ENCODE measurements at regions not wholly inside any gene's neighbourhood (a gene's known extent, or its start where the extent isn't known, plus 50 kb on each side); places are given as distances from the start of the nearest gene placed in this dataset.

DNA sequence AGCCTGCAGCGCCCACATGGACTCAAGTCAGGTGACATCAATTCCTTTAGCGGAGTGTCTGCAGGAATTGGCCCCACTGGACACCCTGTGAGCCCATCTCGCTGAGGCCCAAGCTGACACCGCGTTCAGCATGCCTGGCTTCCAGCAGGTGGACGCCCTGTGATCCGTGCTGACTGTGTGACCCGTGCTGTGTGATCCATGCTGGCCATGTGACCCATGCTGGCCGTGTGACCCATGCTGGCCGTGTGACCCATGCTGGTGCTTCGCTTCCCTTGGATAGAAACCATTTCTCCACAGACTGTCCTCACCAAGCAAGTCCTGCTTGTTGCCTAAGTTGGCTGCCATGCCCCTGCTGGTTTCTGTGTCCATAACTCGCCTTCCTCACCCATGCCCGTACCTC lies 392.1 kb downstream of the BRD1 start:
- no peak for DNase-seq (ENCODE audit: low read depth)

DNA sequence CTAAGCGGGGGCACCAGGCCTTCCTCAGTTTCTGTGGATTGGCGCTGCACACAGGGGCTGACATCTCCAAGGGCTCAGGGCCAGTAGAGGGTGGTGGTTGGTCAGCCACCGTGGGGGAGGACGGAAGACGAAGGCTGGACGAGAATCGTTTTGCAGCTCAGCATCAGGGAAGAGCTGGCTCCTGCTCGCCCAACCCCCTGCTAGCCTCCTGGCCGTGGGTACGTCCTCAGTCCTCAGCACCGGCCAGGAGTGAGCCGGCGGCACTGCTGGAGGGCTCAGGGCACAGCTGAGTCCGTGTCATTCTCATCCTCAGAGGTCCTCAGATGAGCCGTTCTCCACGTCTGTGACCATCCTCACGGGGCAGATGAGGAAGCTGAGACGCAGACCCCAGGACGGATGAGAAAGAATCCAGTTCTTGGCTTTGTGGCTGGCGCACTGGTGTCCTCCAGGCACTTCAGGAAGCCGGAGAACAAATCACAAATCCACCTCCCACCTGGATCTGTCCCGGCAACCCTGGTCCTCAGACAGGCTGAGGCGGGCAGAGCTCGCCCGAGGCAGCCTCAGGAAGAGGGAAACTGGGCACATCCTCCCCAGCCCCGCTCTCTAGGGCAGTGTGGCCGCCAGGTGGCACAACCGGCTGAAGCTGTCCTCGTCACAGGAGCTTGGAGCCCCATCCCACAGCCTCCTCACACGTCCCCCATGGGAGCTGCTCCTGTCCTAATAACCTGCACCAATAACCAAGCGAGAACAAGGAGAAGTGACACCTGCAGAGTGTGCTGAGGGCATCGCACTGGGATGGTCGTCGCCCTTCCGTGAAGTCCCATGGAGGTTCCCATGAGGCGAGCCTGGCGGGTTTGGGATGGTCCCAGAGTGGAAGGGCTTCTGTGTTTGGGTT lies 393.7 kb downstream of the BRD1 start:
- DNase-seq (ENCODE audit: low read depth) = no peak

DNA sequence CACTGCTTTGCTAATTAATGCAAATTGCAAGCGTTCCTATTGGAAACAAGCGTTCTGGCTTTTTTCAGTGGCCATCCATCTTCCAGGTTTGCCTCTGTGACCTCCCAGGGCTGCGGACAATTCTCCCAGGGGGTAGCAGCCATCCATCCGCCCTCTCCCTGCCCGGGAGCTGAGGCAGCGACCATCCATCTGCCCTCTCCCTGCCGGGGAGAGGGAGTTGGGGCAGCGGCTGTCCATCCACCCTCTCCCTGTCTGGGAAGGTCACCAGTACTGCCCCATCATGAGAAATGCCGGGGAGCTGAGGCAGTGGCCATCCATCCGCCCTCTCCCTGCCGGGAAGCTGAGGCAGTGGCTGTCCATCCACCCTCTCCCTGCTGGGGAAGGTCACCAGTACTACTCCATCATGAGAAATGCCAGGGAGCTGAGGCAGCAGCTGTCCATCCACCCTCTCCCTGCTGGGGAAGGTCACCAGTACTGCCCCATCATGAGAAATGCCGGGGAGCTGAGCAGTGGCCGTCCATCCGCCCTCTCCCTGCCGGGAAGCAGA lies 394.7 kb downstream of the BRD1 start:
- DNase-seq (ENCODE audit: low read depth) = no peak

DNA sequence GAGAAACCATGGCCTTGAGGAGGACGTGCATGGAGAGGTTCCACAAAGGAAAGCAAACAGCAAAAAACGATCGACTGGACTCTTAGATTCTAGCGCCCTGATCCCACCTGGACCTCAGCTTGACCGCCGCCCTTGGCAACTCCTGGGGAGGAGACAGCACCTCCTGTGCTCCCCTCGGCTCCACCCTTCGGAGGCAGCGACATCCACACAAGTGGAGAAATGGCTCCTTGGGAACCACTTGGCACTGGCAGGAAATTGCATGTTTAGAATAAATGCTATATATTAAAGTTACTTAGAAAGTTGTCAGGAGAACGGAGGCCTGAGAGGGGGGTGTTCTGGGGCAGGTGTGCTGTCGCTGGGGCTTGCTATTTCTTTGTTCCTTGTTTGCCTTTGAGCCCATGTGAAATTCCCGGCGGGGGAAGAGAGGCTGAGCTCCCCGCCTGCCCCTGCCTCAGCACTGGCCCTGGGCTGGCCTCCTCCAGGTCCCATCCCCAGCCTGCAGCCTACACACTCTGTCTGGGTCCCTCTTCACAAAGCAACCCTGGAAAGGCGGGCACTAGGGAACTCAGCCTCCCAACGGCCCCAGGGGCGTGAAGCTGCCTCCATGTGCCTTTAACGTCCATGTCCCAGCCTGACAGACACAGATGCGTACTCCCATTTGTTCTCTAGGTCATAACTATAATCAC lies 395.3 kb downstream of the BRD1 start:
- no peak for DNase-seq (ENCODE audit: low read depth)

DNA sequence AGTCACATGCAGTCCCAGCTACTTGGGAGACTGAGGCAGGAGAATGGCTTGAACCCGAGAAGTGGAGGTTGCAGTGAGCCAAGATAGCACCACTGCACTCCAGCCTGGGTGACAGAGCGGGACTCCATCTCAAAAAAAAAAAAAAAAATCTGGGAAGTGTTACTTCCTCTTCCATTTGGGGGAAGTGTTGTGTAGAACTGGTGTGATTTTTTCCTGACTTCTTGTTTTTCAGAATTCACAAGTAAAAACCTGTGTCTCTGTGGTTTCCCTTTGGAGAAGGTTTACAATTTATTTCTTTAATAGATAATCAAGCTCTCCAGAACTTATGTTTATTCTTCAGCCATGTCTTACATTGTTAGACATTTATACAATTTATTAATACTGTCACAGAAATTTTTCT lies 396.1 kb downstream of the BRD1 start:
- DNase-seq (ENCODE audit: low read depth) = no peak

DNA sequence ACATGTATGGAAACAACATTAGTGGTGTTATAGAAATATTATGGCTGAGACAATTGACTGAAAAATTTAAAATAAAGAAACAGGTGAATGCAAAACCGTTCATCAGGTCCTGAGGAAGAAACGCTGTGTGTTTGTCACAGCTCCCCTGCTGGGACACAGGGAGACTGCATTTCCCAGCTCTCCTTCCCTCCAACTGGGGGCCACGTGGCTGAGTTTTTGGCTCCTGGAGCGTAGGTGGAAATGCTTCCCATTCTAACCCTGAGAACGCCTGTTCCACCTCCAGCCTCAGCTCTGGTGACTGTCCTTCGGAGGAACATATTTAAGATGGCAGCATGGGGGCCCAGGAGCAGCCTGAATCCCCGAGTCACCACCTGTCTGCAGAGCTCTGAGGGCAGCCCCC lies 398.6 kb downstream of the BRD1 start:
- DNase-seq (ENCODE audit: low read depth) = no peak

DNA sequence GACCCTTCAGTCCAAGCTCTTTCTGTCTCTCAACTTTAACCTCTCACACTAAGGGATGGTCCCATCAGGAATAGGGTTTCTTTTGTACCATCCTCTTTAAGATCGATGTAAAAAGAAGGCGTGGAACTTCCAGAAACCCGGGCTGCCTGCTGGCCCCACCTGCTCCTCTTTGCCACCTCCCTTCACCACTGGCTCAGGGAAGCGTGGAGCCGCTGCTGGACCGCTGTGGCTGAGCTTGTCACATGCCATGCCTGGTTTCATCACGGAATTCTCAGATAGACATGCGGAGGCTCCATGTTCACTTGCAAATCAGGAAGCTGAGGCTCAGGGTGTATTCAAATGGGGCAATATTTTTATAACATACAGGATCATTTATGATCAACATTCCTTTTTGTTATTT lies 399.7 kb downstream of the BRD1 start:
- DNase-seq (ENCODE audit: low read depth) = no peak

DNA sequence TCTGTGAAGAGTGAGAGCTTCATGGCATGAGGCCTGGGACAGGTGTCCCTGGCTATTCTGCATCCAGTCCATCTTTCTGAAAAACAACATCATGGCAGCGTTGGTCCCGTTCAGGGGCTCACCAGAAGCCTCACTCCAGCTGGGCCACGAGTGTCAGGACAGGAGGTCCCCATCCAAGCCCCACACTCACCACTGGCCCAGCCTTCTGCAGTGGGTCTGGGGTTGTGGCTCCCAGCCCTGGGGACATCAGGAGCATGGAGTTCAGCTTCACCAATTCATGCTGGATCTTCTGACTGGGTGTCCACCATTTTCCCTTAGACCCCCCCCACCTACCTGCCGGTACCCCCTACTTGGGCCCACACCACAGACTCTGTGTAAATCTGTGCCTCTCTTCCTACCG lies 400.3 kb downstream of the BRD1 start:
- no peak for DNase-seq (ENCODE audit: low read depth)

DNA sequence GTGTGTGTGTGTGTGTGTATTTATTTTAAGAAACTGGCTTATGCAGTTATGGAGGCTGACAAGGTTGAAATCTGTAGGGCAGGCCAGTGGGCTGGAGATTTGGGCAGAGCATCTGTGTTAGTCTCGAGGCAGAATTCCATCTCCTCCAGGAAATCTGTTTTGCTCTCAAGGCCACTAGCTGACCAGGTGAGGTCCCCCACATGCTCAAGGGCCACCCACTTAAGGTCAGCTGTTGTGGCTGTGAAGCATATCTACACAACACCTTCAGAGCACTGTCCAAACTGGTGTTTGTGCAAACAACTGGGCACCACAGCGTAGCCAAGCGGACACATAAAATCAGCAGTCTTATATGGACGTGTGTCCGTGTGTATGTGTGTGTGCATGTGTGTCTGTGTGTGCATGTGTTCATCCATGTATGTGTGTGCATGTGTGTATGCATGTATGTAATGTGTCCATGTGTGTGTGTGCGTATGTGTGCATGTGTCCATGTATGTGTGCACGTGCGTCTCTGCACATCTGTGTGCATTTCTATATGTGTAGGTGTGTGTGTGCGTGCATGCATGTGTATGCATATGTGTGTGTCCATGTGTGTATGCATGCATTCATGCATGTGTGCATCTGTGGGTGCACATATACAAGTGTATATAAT lies 400.9 kb downstream of the BRD1 start:
- DNase-seq (ENCODE audit: low read depth) = no peak

DNA sequence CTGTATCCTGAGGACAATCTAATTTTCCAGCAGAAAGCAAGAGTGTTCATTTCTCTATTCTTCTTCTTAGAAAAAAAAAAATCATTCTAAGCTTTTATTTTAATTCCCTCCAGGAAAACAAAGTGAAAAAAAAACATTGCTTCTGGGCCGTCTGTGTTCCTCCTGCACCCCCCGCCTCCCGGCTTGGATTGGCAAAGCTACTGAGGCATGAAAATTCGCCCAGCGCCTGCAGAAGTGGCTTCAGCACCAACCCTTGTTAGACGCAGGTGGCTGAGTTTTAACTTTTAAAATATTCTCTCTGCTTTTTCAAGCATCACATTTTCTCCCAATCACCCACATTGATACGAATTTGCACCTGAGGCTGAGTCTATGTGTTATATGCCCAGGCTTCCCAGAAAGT lies 401.6 kb downstream of the BRD1 start:
- no peak for DNase-seq (ENCODE audit: low read depth)

DNA sequence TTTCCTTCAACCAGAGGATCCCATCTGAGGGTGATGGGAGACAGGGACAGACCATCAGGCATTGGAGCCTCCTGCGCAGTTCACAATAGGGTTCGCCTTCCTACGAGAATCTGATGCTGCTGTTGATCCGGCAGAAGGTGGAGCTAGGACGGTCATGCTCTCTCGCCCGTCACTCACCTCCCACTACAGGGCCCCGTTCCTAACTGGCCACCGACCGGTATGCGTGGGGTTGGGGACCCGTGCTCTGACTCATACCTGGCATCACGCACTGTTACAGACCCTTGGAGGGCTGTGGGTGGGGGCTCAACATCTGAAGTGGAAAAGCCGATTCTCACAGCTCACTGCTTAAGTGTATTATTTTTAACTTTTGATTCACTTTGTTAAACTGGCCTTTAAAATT lies 402.3 kb downstream of the BRD1 start:
- no peak for DNase-seq (ENCODE audit: low read depth)

DNA sequence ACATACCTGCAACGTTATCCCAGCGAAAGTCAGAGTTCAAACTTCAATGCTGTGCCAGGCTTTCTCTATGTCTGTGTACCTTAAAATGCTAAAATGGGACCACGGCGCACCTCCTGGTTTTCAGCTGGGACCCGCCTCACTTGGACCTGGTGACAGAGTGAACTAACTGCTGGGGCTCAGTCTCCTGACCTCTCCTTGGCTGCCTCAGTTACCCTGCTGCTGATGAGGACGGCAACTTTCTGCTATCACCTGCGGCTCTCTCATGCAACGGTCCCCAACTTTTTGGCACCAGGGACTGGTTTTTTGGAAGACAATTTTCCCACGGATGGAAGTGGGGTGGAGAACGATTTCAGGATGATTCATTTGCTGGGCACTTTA lies 402.8 kb downstream of the BRD1 start:
- DNase-seq (ENCODE audit: low read depth) = no peak

DNA sequence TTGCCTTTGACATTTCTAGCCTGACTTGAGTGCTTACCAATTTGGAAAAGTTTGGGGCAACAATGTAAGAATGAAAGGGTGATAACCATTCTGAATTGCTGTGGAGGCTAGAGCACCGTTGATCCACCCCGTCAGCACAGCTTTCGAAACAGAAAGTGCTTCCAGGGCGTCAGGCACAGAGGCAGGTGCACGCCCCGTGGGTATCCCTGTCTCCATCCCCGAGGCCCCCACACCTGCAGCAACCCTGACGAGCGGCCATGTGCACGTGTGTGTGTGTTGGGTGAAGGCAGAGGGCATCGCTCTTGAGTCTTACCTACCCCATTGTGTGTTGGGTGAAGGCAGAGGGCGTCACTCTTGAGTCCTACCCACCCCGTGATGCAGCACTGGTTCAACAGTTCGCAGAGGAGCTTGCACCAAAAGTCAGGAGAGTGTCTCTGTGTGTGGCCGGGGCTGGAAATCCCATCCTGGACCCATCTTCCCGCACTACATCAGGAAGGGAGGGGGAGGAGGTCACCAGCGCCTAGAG lies 404.5 kb downstream of the BRD1 start:
- no peak for DNase-seq (ENCODE audit: low read depth)

DNA sequence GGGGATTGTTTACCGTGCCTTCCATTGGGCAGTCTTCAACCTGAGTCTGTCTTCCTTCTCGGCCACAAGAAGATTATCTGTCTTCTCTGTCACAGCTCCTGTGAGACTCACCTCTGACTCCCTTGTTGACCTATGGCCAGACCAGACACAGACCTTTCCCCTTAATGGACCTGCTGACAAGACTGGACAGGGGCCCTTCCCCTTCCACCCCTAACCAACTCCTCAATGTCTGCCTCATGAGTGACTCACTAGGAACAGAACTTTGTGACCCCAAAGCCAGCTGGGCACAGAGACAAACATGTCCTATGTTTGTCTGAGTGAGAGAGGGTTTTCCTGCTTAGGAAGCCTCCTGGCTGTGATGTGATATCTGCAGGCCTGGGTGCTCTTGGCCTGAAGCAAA lies 405.0 kb downstream of the BRD1 start:
- no peak for DNase-seq (ENCODE audit: low read depth)

DNA sequence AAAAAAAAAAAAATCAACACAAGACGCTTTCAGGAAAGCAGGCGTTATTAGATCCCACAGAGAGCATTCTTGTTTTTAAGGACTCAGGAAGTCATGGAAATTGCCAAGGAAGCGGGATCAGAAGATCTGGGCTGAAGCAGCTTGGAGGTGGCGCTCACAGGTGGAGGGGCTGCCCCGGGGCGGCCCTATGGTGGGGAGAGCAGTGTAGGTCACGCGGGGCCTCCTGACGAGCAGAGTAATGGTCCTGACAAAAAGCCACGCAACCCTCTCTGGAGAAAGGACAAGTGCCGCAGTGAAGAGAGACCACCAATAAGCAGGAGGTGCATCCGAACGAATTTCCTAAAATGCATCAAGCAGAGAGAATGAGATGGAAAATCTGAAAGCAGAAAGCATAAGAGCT lies 407.0 kb downstream of the BRD1 start:
- DNase-seq (ENCODE audit: low read depth) = no peak

DNA sequence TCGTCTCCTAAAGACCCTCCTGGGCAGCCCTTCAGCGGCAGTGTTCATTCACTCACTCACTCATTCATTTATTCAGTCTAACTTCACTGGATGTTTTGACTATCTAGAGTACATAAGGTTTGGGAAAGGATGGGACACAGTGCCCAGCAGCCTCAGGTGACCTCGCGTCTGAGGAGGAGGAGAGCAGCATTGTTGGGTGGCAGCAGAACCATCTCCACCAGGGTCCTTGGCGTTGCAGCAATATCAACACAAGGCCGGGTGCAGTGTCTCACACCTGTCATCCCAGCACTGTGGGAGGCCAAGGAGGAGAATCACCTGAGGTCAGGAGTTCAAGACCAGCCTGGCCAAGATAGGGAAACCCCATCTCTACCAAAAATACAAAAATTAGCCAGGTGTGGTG lies 408.0 kb downstream of the BRD1 start:
- no peak for DNase-seq (ENCODE audit: low read depth)

DNA sequence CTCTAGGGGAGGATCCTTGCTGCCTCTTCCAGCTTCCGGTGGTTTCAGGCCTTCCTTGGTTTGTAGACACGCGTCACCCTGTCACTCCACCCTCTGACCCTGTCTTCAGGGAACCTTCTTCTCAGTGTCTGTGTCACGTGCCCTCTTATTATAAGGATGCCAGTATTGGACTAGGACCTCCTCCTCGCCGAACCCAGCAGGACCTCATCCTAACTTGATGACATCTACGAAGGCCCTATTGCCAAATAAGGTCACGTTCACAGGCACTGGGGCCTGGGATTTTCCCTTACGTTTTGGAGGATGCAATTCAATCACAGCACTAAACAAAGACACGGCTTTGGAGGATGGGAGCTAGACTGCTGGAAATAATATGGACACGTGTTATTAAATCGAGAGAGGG lies 408.7 kb downstream of the BRD1 start:
- no peak for DNase-seq (ENCODE audit: low read depth)

DNA sequence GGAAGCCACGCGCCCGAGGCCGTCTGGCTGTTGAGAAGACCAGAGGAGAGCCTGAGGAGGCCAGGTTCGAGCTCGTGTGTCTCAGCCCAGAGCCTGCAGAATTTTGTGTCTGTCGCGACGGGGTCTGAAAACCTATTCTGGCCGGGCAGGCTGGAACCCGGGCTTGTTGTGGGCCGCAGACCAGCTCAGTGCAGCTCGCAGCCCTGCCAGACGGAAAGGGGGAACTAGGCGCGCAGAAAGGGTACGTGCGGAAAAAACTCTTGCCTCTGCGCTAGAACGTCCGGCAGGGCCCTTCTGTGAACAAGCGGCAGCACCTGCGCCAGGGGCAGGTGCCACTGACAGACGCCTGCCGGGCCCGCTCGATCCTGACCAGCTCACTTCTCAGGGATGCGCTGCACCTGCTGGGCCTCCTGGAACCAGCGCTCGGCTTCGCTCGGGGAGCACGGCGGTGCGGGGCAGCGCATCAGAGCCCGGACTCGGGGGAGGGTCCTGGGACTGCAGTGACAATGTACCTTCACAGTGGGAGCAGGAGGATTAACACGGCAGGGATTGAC lies 409.3 kb downstream of the BRD1 start:
- DNase-seq (ENCODE audit: low read depth) = no peak

DNA sequence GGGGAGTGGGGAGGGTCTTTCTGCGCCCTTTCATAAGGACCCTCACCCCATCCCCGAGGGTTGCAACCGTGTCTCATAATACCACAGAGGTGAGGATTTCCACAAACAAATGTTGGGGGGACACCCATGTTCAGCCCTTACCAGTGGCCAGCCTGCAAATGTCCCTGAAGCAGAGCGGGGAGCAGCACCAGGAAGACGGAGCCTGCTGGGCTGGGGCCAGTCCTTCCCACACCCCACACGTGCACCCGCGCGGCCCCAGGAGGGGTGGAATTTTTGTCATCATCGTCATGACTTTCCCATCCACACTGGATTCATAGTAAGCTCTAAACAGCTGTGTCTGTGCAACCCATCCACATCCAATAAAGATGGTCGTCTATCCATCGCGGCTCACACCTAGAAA lies 409.8 kb downstream of the BRD1 start:
- no peak for DNase-seq (ENCODE audit: low read depth)

DNA sequence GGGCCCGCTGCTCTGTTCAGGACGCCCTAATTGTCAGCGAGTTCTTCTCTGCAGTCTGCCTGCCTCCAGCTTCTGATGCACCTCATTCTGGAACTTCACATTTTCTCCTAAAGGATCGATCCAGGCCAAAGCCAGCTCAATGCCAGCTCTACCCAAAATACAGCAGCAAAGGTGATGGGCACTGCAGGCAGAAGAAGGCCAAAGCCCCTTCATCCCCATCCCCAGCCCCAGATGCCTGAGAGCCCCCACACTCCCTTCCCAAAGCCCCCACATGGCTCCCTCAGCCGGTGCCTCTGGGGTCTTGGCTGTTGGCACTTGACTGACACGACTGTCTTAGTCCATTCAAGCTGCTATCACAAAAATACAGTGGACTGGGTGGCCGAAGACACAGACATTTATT lies 410.3 kb downstream of the BRD1 start:
- DNase-seq (ENCODE audit: low read depth) = no peak

DNA sequence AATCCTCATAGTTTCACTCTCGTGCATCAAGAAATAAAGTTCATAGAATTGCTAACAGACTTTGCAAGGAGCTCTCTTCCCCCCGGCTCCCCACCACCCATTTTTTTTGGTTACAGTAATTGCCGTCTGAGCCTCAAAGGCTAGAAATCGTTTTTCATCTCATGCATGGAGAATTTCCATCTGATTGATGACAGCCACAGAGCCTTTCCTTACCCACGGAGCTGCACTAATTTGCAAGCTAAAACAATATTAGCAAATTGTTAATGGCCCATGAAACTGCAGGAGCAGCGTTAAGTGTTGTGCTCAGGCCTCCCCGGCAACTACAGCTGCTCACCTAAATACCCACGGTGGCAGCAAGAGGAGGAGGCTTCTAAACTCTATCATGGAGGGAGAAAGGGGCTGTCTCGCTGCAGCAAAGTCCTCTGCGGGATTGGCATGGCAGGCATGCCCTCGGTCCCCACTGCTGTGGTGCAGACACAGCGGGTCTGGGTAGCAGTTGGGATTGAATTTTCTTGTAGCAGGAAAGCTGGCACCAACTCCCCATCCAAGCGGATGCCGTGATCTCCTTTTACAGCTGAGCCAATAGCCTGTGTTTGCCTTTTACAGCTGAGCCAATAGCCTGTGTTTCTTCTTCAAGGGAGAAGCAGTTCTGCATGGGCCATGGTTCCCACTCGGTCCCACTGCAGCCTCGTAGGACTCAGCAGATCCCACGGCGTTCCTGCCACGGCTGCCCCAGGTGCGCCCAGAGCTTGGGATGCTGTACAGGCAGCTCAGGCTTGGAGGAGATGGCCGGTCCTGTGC lies 412.3 kb downstream of the BRD1 start:
- no peak for DNase-seq (ENCODE audit: low read depth)

DNA sequence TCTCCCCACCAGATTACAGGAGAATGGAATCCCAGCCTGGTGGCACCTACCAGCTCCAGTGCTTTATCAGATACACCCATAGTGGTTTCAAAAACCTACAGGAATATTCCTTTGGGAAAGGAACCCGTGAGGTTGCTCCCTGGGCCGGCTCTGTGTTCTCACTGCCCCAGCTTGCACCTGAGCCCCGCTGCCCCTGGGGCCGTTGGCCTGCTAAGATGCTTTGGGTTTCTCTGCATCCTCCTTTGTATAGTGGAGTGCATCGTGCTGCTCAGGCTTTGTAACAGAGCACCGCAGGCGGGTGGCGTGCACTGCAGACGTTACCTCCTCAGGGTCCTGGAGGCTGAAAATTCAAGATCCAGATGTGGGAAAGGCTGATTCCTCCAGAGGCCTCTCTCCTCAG lies 414.1 kb downstream of the BRD1 start:
- DNase-seq (ENCODE audit: low read depth) = no peak

Data from activated T-helper 1 cell treated with Interleukin-2 at 50 U/mL for 16 hours (primary cell).